ENCODE measurements at regions not wholly inside any gene's neighbourhood (a gene's known extent, or its start where the extent isn't known, plus 50 kb on each side); places are given as distances from the start of the nearest gene placed in this dataset.

DNA sequence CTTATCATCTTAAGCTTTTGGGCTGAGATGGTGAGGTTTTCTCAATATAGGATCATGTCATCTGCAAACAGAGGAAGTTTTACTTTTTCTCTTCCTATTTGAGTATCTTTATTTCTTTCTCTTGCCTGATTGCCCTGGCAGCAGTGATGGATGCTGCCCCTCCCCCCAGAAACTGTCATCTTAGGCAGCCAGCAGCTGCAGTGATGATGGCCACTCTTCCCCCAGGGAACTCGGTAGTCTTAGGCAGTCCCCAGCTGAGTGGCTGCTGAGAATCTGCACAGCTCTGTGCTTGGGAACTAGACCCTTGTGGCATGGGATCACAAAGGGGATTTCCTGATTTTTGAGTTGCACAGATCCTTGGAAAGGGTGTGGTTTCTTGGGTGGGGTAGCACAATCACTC lies 791.1 kb upstream of the ALCAM start:
- TF ChIP-seq, protein P1, sequence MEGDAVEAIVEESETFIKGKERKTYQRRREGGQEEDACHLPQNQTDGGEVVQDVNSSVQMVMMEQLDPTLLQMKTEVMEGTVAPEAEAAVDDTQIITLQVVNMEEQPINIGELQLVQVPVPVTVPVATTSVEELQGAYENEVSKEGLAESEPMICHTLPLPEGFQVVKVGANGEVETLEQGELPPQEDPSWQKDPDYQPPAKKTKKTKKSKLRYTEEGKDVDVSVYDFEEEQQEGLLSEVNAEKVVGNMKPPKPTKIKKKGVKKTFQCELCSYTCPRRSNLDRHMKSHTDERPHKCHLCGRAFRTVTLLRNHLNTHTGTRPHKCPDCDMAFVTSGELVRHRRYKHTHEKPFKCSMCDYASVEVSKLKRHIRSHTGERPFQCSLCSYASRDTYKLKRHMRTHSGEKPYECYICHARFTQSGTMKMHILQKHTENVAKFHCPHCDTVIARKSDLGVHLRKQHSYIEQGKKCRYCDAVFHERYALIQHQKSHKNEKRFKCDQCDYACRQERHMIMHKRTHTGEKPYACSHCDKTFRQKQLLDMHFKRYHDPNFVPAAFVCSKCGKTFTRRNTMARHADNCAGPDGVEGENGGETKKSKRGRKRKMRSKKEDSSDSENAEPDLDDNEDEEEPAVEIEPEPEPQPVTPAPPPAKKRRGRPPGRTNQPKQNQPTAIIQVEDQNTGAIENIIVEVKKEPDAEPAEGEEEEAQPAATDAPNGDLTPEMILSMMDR (IDR thresholded peaks at IDR 0.05): no peak
- no peak for TF ChIP-seq POLR2A (IDR thresholded peaks at IDR 0.05)
